ENCODE measurements at regions not wholly inside any gene's neighbourhood (a gene's known extent, or its start where the extent isn't known, plus 50 kb on each side); places are given as distances from the start of the nearest gene placed in this dataset.

- TF ChIP-seq POLR2A (IDR thresholded peaks at IDR 0.05), result no peak
- no peak for TF ChIP-seq CTCF (IDR thresholded peaks at IDR 0.05)
- no peak for TF ChIP-seq POLR2AphosphoS5 (IDR thresholded peaks at IDR 0.05)
- TF ChIP-seq EP300 (IDR thresholded peaks at IDR 0.05), result no peak
These were observed 360.5 kb downstream of the ZNF674 start for GRCh38 chrX:46184749-46185148.
